ENCODE measurements at regions not wholly inside any gene's neighbourhood (a gene's known extent, or its start where the extent isn't known, plus 50 kb on each side); places are given as distances from the start of the nearest gene placed in this dataset.

DNA sequence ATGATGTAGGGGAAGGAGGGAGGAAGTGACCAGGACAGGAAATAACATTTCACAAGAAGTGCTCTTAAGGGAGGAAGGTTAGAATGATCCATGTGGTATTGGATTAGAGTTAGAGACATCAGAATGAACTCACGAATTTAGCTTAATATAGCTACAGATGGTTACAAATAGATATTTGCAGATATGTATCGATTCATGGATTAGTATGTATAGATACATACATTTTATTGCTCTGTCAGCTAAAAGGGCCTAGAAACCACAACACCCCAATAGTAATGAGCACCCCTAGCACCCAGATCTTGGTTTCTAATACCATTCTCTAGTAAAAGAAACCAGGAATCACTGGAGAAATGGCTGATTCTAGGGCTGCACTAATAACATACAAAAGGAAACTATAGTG is 59.6 kb upstream of the LTBP1 start:
- no peak overlapping the region for H3K9ac ChIP-seq (ENCODE audit: insufficient read depth, low read length)
- DNase-seq (ENCODE audit: low read depth in 2 of 2) = no peak
- H2AFZ ChIP-seq (ENCODE audit: low read length) = no peak overlapping the region
- H3K4me2 ChIP-seq (ENCODE audit: extremely low read depth, insufficient read depth, low read length) = no peak overlapping the region
- H3K9me3 ChIP-seq (ENCODE audit: control insufficient read depth, insufficient read depth, low read depth, low read length) = no peaks in the 10 kb centered on the region
- no peak overlapping the region for H3K4me3 ChIP-seq (replicated peaks in 1 of 4; ENCODE audit: control extremely low read depth in 1 of 4, insufficient read depth in 1 of 4, low read depth in 3 of 4, low read length in 4 of 4)
- H3K27me3 ChIP-seq (ENCODE audit: control insufficient read depth, insufficient read depth, low read length) = no peaks in the 10 kb centered on the region
- H3K27ac ChIP-seq (ENCODE audit: insufficient read depth, low read length) = no peak overlapping the region
- H3K36me3 ChIP-seq (ENCODE audit: control insufficient read depth, insufficient read depth, low read length) = no peaks in the 10 kb centered on the region
- H3K4me1 ChIP-seq (ENCODE audit: control insufficient read depth, extremely low read depth, insufficient read depth, low read length) = no peaks in the 10 kb centered on the region
- no peak for TF ChIP-seq EZH2 (IDR thresholded peaks at IDR 0.05; ENCODE audit: low read length, missing control alignments)
- TF ChIP-seq, protein P1, sequence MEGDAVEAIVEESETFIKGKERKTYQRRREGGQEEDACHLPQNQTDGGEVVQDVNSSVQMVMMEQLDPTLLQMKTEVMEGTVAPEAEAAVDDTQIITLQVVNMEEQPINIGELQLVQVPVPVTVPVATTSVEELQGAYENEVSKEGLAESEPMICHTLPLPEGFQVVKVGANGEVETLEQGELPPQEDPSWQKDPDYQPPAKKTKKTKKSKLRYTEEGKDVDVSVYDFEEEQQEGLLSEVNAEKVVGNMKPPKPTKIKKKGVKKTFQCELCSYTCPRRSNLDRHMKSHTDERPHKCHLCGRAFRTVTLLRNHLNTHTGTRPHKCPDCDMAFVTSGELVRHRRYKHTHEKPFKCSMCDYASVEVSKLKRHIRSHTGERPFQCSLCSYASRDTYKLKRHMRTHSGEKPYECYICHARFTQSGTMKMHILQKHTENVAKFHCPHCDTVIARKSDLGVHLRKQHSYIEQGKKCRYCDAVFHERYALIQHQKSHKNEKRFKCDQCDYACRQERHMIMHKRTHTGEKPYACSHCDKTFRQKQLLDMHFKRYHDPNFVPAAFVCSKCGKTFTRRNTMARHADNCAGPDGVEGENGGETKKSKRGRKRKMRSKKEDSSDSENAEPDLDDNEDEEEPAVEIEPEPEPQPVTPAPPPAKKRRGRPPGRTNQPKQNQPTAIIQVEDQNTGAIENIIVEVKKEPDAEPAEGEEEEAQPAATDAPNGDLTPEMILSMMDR (conservative IDR thresholded peaks at IDR 0.05 in 1 of 2, IDR thresholded peaks at IDR 0.05 in 1 of 2; ENCODE audit: low read depth in 1 of 2, low read length in 2 of 2) = no peak
- no peaks in the 10 kb centered on the region for H4K20me1 ChIP-seq (ENCODE audit: control insufficient read depth, extremely low read depth, insufficient read depth, low read length)
- no peaks in the 10 kb centered on the region for H3K79me2 ChIP-seq (ENCODE audit: control insufficient read depth, insufficient read depth, low read length)

DNA sequence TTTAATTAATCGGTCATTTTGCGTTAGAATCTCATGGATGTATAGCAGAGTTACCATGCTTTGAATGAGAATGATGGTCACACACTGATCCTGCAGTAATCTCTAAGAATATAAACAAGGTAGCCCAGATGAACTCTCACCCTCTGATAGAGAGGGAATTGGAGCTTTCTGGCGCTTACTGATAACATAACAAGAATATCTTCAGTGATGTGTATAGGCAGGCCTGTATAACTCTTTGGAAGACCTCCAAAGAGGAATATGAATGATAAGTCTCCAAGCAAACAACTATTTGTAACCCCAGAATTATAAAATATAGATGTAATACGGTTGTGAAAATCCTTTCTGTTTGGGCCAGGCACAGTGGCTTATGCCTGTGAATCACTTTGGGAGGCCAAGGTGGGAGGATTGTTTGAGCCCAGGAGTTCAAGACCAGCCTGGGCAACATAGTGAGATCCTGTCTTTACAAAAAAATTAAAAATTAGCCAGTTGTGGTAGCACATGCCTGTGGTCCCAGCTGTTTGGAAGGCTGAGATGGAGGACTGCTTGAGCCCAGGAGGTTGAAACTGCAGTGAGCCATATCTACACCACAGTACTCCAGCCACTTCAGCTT is 52.5 kb upstream of the LTBP1 start:
- Histone ChIP-seq H3K27me3 (ENCODE audit: control insufficient read depth, insufficient read depth, low read length) (peaks cover 4% of the 10 kb centered on the region), H3K9me3 (ENCODE audit: control insufficient read depth, insufficient read depth, low read depth, low read length) (no peaks in the 10 kb centered on the region), H3K36me3 (ENCODE audit: control insufficient read depth, insufficient read depth, low read length) (no peaks in the 10 kb centered on the region), H3K4me1 (ENCODE audit: control insufficient read depth, extremely low read depth, insufficient read depth, low read length) (no peaks in the 10 kb centered on the region), H3K4me2 (ENCODE audit: extremely low read depth, insufficient read depth, low read length) (no peak overlapping the region), H3K9ac (ENCODE audit: insufficient read depth, low read length) (no peak overlapping the region), H3K79me2 (ENCODE audit: control insufficient read depth, insufficient read depth, low read length) (no peaks in the 10 kb centered on the region), H3K4me3 (replicated peaks in 1 of 4; ENCODE audit: control extremely low read depth in 1 of 4, insufficient read depth in 1 of 4, low read depth in 3 of 4, low read length in 4 of 4) (no peak overlapping the region), H3K27ac (ENCODE audit: insufficient read depth, low read length) (no peak overlapping the region), H2AFZ (ENCODE audit: low read length) (no peak overlapping the region), H4K20me1 (ENCODE audit: control insufficient read depth, extremely low read depth, insufficient read depth, low read length) (no peaks in the 10 kb centered on the region)
- no peak for DNase-seq (ENCODE audit: low read depth in 2 of 2)
- TF ChIP-seq EZH2 (IDR thresholded peaks at IDR 0.05; ENCODE audit: low read length, missing control alignments) = no peak
- TF ChIP-seq, protein P1 (conservative IDR thresholded peaks at IDR 0.05 in 1 of 2, IDR thresholded peaks at IDR 0.05 in 1 of 2; ENCODE audit: low read depth in 1 of 2, low read length in 2 of 2) = no peak

DNA sequence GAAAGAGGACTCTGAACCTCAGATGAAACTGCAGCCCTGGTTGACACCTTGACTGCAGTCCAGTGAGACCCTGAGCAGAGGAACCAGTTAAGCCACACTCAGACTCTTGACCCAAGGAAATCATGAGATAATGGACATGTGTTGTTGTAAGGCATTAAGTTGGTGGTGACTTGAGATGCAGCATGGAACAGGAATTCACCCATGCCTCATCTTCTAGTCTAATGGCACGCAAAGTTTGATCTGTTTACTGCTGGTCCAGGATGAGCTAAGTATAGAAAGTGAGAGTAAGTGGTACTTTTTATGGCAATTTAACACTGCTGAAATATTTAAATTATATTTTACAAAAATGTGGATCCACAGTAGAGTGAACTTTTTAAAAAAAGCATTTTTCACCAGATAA is 51.3 kb upstream of the LTBP1 start:
- H3K36me3 ChIP-seq (ENCODE audit: control insufficient read depth, insufficient read depth, low read length) = no peaks in the 10 kb centered on the region

More for the DNA sequence above, 51.3 kb upstream of the LTBP1 start:
- no peak overlapping the region for H2AFZ ChIP-seq (ENCODE audit: low read length)
- TF ChIP-seq, protein P1 (conservative IDR thresholded peaks at IDR 0.05 in 1 of 2, IDR thresholded peaks at IDR 0.05 in 1 of 2; ENCODE audit: low read depth in 1 of 2, low read length in 2 of 2) = no peak
- no peak for TF ChIP-seq EZH2 (IDR thresholded peaks at IDR 0.05; ENCODE audit: low read length, missing control alignments)
- no peaks in the 10 kb centered on the region for H3K79me2 ChIP-seq (ENCODE audit: control insufficient read depth, insufficient read depth, low read length)
- H3K27ac ChIP-seq (ENCODE audit: insufficient read depth, low read length) = no peak overlapping the region
- no peaks in the 10 kb centered on the region for H3K9me3 ChIP-seq (ENCODE audit: control insufficient read depth, insufficient read depth, low read depth, low read length)
- no peaks in the 10 kb centered on the region for H4K20me1 ChIP-seq (ENCODE audit: control insufficient read depth, extremely low read depth, insufficient read depth, low read length)
- no peak overlapping the region for H3K4me2 ChIP-seq (ENCODE audit: extremely low read depth, insufficient read depth, low read length)
- DNase-seq (ENCODE audit: low read depth in 2 of 2) = peak in 1 of 2 donors; percentile 33
- peaks cover 4% of the 10 kb centered on the region for H3K27me3 ChIP-seq (ENCODE audit: control insufficient read depth, insufficient read depth, low read length)
- H3K4me3 ChIP-seq (replicated peaks in 1 of 4; ENCODE audit: control extremely low read depth in 1 of 4, insufficient read depth in 1 of 4, low read depth in 3 of 4, low read length in 4 of 4) = no peak overlapping the region
- H3K4me1 ChIP-seq (ENCODE audit: control insufficient read depth, extremely low read depth, insufficient read depth, low read length) = no peaks in the 10 kb centered on the region
- H3K9ac ChIP-seq (ENCODE audit: insufficient read depth, low read length) = no peak overlapping the region
